ENCODE measurements at regions not wholly inside any gene's neighbourhood (a gene's known extent, or its start where the extent isn't known, plus 50 kb on each side); places are given as distances from the start of the nearest gene placed in this dataset.

- POLR2A ChIA-PET, result no interaction called here
- CTCF ChIA-PET, result no interaction called here
- no peak for TF ChIP-seq CTCF (IDR thresholded peaks at IDR 0.05; ENCODE audit: control extremely low read depth, extremely low read depth, low read depth, missing control alignments)
- DNase-seq (ENCODE audit: extremely low spot score), result no peak
Measured at GRCh38 chr10:4723860-4724259, 102.1 kb upstream of the AKR1E2 start.

GRCh38 chr10:4721999-4722753 is 103.8 kb upstream of the AKR1E2 start:
- DNase-seq (ENCODE audit: extremely low spot score), result no peak
- no peak for TF ChIP-seq CTCF (IDR thresholded peaks at IDR 0.05; ENCODE audit: control extremely low read depth, extremely low read depth, low read depth, missing control alignments)
- ChIA-PET POLR2A (no interaction called here), CTCF (no interaction called here)

GRCh38 chr10:4720463-4720862 is 105.5 kb upstream of the AKR1E2 start:
- CTCF ChIA-PET, result no interaction called here
- POLR2A ChIA-PET, result no interaction called here
- no peak for TF ChIP-seq CTCF (IDR thresholded peaks at IDR 0.05; ENCODE audit: control extremely low read depth, extremely low read depth, low read depth, missing control alignments)
- DNase-seq (ENCODE audit: extremely low spot score), result no peak

- DNase-seq (ENCODE audit: extremely low spot score), result no peak
- POLR2A ChIA-PET, result no interaction called here
- CTCF ChIA-PET, result interaction anchor here (1.7 kb wide), 1 partner anchor 15 kb away, joined by 5 read pairs; no protein-coding TSS in a partner anchor
- no peak for TF ChIP-seq CTCF (IDR thresholded peaks at IDR 0.05; ENCODE audit: control extremely low read depth, extremely low read depth, low read depth, missing control alignments)
Measured at GRCh38 chr10:4719671-4720070, 106.3 kb upstream of the AKR1E2 start.

GRCh38 chr10:4719036-4719435 is 107.0 kb upstream of the AKR1E2 start:
- no peak for TF ChIP-seq CTCF (IDR thresholded peaks at IDR 0.05; ENCODE audit: control extremely low read depth, extremely low read depth, low read depth, missing control alignments)
- ChIA-PET CTCF (interaction anchor here (1.2 to 1.7 kb wide), 2 partner anchors 12 to 14 kb away, joined by 3 to 5 read pairs; no protein-coding TSS in a partner anchor), POLR2A (no interaction called here)
- DNase-seq (ENCODE audit: extremely low spot score), result no peak

GRCh38 chr10:4718544-4718943 is 107.5 kb upstream of the AKR1E2 start:
- ChIA-PET POLR2A (no interaction called here), CTCF (interaction anchor here (1.2 to 1.7 kb wide), 3 partner anchors 9 to 14 kb away, joined by 3 to 5 read pairs (median 3); no protein-coding TSS in a partner anchor)
- no peak for TF ChIP-seq CTCF (IDR thresholded peaks at IDR 0.05; ENCODE audit: control extremely low read depth, extremely low read depth, low read depth, missing control alignments)

More at GRCh38 chr10:4718544-4718943, 107.5 kb upstream of the AKR1E2 start:
- no peak for DNase-seq (ENCODE audit: extremely low spot score)

Measured in GM10248 (cell line).